A549 (cell line): ENCODE measurements at regions not wholly inside any gene's neighbourhood (a gene's known extent, or its start where the extent isn't known, plus 50 kb on each side); places are given as distances from the start of the nearest gene placed in this dataset.
A peak's percentile ranks its signal among the peaks of the same experiment; 100 is the strongest.

ENCODE experiments used
- ATAC-seq, 2 experiments: fragments of 200-7000 bp in 1 of 2; fragments of >200 bp in 1 of 2; cut with Nextera tagmentation in 1 of 2; cut with Tn5 transposase in 1 of 2; 3 replicates each; pipeline versions ENCODE4 v1.8.0 to v1.9.1; 2018 to 2020; ENCODE audit warnings: mild to moderate bottlenecking in 1 of 2, moderate library complexity in 1 of 2
- CTCF ChIA-PET: fragments of 300-600 bp; sonication (Branson Sonifier 250); formaldehyde crosslinking; extraction: SDS; loops from one replicate; lab custom pipeline; 2021; ENCODE audit warnings: antibody characterized with exemption, inconsistent platforms; lab: Yijun Ruan, JAX
- POLR2A ChIA-PET: fragments of 350-600 bp; formaldehyde crosslinking; extraction: SDS; loops from one replicate; lab custom pipeline; 2021; ENCODE audit warnings: antibody characterized with exemption, inconsistent platforms; lab: Yijun Ruan, JAX
- DNase-seq, 2 experiments: peaks; one replicate each; pipeline versions ENCODE4 v3.0.0 to v3.0.0-alpha.2; 2011 to 2016; ENCODE audit warnings: low read depth in 1 of 2, low spot score in 1 of 2
- FAIRE-seq: peaks from 2 replicates; lab custom pipeline; 2011; peaks lifted over from hg19 to GRCh38; lab: Jason Lieb, UNC
- H3K27ac ChIP-seq, 2 experiments: fragments of >200 bp; sonication (Bioruptor Twin); formaldehyde crosslinking; 3 replicates each; pipeline ENCODE4 v1.5.1; 2016 to 2017
- H3K4me1 ChIP-seq: fragments of >200 bp; sonication (Bioruptor Twin); formaldehyde crosslinking; 3 replicates; pipeline ENCODE4 v1.6.1; 2016
- H3K4me2 ChIP-seq: fragments of >200 bp; sonication (Bioruptor Twin); formaldehyde crosslinking; 3 replicates; pipeline ENCODE4 v1.6.1; 2016
- H3K4me3 ChIP-seq: fragments of >200 bp; sonication (Bioruptor Twin); formaldehyde crosslinking; 3 replicates; pipeline ENCODE4 v1.5.1; 2016
- H3K9me3 ChIP-seq: fragments of >200 bp; sonication (Bioruptor Twin); formaldehyde crosslinking; 3 replicates; pipeline ENCODE4 v1.6.1; 2016
- ATOH8 ChIP-seq: fragments of 250-450 bp; sonication (Bioruptor Pico); IDR thresholded peaks from 2 replicates; pipeline ENCODE4 v1.5.0; 2020; ENCODE audit warnings: low read depth, mild to moderate bottlenecking, moderate library complexity
- CHD2 ChIP-seq: fragments of 150-350 bp; IDR thresholded peaks from 2 replicates; pipeline ENCODE4 v1.6.1; 2014; ENCODE audit warnings: low read length; ENCODE audit not compliant: partially characterized antibody
- CTCF ChIP-seq: fragments of >200 bp; sonication (Bioruptor Twin); formaldehyde crosslinking; IDR thresholded peaks from 3 replicates; pipeline ENCODE4 v1.5.1; 2016
- EHF ChIP-seq: fragments of 250-450 bp; sonication (Bioruptor Pico); IDR thresholded peaks from 2 replicates; pipeline ENCODE4 v1.5.0; 2020; ENCODE audit warnings: mild to moderate bottlenecking
- ELK1 ChIP-seq: fragments of 150-350 bp; IDR thresholded peaks from 2 replicates; pipeline ENCODE4 v1.6.1; 2014; ENCODE audit warnings: low read depth, mild to moderate bottlenecking, low read length
- FOXS1 ChIP-seq: fragments of 250-450 bp; sonication (Bioruptor Pico); IDR thresholded peaks from 2 replicates; pipeline ENCODE4 v1.5.0; 2020; ENCODE audit warnings: mild to moderate bottlenecking, moderate library complexity
- GATA3 ChIP-seq: IDR thresholded peaks from 2 replicates; pipeline ENCODE4 v1.6.1; 2012; ENCODE audit warnings: borderline replicate concordance
- HOXA7 ChIP-seq: fragments of 250-450 bp; sonication (Bioruptor Pico); IDR thresholded peaks from 2 replicates; pipeline ENCODE4 v1.5.0; 2020; ENCODE audit warnings: mild to moderate bottlenecking, moderate library complexity
- JUN ChIP-seq, 2 experiments: fragments of >200 bp; sonication (Bioruptor Twin); formaldehyde crosslinking; IDR thresholded peaks; 2 replicates in 1 of 2; 3 replicates in 1 of 2; pipeline ENCODE4 v1.6.1; 2016 to 2017
- JUNB ChIP-seq: fragments of >200 bp; sonication (Bioruptor Twin); formaldehyde crosslinking; IDR thresholded peaks from 2 replicates; pipeline ENCODE4 v1.6.1; 2016
- KDM1A ChIP-seq: fragments of 200-600 bp; sonication (generic); IDR thresholded peaks from 2 replicates; pipeline ENCODE4 v1.6.1; 2016; ENCODE audit warnings: low read depth, mild to moderate bottlenecking
- KDM5A ChIP-seq: fragments of 200-600 bp; sonication (generic); IDR thresholded peaks from 2 replicates; pipeline ENCODE4 v1.6.1; 2016; ENCODE audit warnings: antibody characterized with exemption, mild to moderate bottlenecking
- MAFK ChIP-seq: fragments of 450-650 bp; IDR thresholded peaks from 2 replicates; pipeline ENCODE4 v1.6.1; 2014; ENCODE audit not compliant: partially characterized antibody
- MAX ChIP-seq: IDR thresholded peaks from 2 replicates; pipeline ENCODE4 v1.6.1; 2012
- NR3C1 ChIP-seq: fragments of >200 bp; sonication (Bioruptor Twin); formaldehyde crosslinking; IDR thresholded peaks from 3 replicates; pipeline ENCODE4 v1.6.1; 2017
- PHF8 ChIP-seq: fragments of 200-600 bp; sonication (generic); IDR thresholded peaks from 2 replicates; pipeline ENCODE4 v1.6.1; 2016; ENCODE audit warnings: low read depth, mild to moderate bottlenecking, antibody characterized with exemption, moderate library complexity, borderline replicate concordance
- RAD21 ChIP-seq, 2 experiments: fragments of >200 bp in 1 of 2; sonication (Bioruptor Twin) in 1 of 2; formaldehyde crosslinking in 1 of 2; IDR thresholded peaks in 1 of 2; conservative IDR thresholded peaks in 1 of 2; 2 replicates in 1 of 2; 3 replicates in 1 of 2; pipeline ENCODE4 v1.6.1; 2012 to 2018; ENCODE audit warnings: inconsistent platforms in 1 of 2
- ZSCAN20 ChIP-seq: fragments of 250-450 bp; sonication (Bioruptor Pico); IDR thresholded peaks from 2 replicates; pipeline ENCODE4 v1.8.0; 2022; ENCODE audit warnings: mild to moderate bottlenecking, moderate library complexity
- WGBS: methylation state at CpG from one replicate; pipeline ENCODE4 v1.1.6; 2017; ENCODE audit errors: missing lambda C conversion rate; 5-methylcytosine and 5-hydroxymethylcytosine counted together
- TF ChIP-seq, protein P1 (sequence below): IDR thresholded peaks from 2 replicates; pipeline ENCODE4 v1.6.1; 2012; ENCODE audit warnings: low read depth, borderline replicate concordance

GRCh38 chrX:93868289-93868965 lies 194.4 kb downstream of the FAM133A start:
- H3K4me3 ChIP-seq: no peak overlapping the region
- TF ChIP-seq CHD2: no peak
- no peak for TF ChIP-seq JUNB
- no peak for TF ChIP-seq MAX
- no peak for TF ChIP-seq ELK1
- TF ChIP-seq, protein P1, sequence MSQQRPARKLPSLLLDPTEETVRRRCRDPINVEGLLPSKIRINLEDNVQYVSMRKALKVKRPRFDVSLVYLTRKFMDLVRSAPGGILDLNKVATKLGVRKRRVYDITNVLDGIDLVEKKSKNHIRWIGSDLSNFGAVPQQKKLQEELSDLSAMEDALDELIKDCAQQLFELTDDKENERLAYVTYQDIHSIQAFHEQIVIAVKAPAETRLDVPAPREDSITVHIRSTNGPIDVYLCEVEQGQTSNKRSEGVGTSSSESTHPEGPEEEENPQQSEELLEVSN: no peak
- no peak for TF ChIP-seq KDM1A
- no peak for TF ChIP-seq MAFK
- no peak for TF ChIP-seq CTCF
- no peak for TF ChIP-seq JUN (IDR thresholded peaks at IDR 0.05)
- TF ChIP-seq HOXA7 (CRISPR knock-in tag): no peak
- no peak for TF ChIP-seq ATOH8 (CRISPR knock-in tag)
- TF ChIP-seq FOXS1 (CRISPR knock-in tag): no peak
- TF ChIP-seq EHF: no peak
- TF ChIP-seq, all 56 proteins: peak for 0
- Histone ChIP-seq H3K4me2 (no peak overlapping the region), H3K9me3 (no peaks in the 10 kb centered on the region), H3K4me1 (no peaks in the 10 kb centered on the region), H3K27ac (no peak overlapping the region)
- DNase-seq (no peak), ATAC-seq (no peak), FAIRE-seq (no peak)
- whole genome bisulfite sequencing: 26% methylated on average over 9 of the region's 9 CpGs
- ChIA-PET POLR2A (no interaction called here), CTCF (no interaction called here)

GRCh38 chrX:93874554-93874953 lies 200.5 kb downstream of the FAM133A start:
- peak in 1 of 2 experiments; percentile 11 for DNase-seq
- no peaks in the 10 kb centered on the region for H3K4me1 ChIP-seq
- H3K4me2 ChIP-seq: no peak overlapping the region
- POLR2A ChIA-PET: no interaction called here
- no peaks in the 10 kb centered on the region for H3K9me3 ChIP-seq
- TF ChIP-seq, protein P1: no peak
- no peak for TF ChIP-seq PHF8
- TF ChIP-seq GATA3: no peak
- TF ChIP-seq KDM5A: no peak
- TF ChIP-seq RAD21 (conservative IDR thresholded peaks at IDR 0.05 in 1 of 2, IDR thresholded peaks at IDR 0.05 in 1 of 2): peak; percentile 32 to 40; a peak in 2 of 5 replicates
- no peak for TF ChIP-seq ZSCAN20
- TF ChIP-seq NR3C1: no peak
- TF ChIP-seq, all 56 proteins: peak for 1
- FAIRE-seq (no peak), ATAC-seq (no peak)
- Histone ChIP-seq H3K27ac (no peak overlapping the region), H3K4me3 (no peak overlapping the region)
- 19% methylated on average over 4 of the region's 4 CpGs for WGBS
- CTCF ChIA-PET: no interaction called here
